ENCODE measurements at regions not wholly inside any gene's neighbourhood (a gene's known extent, or its start where the extent isn't known, plus 50 kb on each side); places are given as distances from the start of the nearest gene placed in this dataset.

DNA sequence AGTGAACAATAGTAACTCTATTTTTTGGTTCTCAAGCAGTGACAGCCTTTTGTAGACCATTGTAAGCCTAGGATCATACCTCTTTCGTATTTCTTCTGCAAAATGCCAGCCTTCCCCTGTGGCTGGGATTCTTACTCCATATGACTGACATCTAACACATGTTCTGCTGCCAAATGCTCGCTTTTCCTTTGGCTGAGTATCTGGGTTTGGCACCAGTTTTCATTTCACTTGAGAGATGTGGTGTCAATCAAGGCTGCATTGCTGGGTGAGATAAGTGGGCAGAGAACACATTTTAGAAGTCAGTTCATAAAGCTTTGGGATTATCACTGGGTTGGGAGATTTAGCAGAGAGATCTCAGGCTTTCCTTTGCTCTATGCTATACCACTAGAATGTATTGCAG, 514.7 kb upstream of the SGO1 start:
- Histone ChIP-seq H3K4me1 (ENCODE audit: insufficient read depth, low read length, poor library complexity, severe bottlenecking) (no peaks in the 10 kb centered on the region), H3K9me3 (ENCODE audit: insufficient read depth, low read depth, low read length) (no peaks in the 10 kb centered on the region; the same call in 1 of the 2 replicates), H3K4me3 (ENCODE audit: low read length, poor library complexity, severe bottlenecking) (no peak overlapping the region), H2AFZ (ENCODE audit: low read length) (no peak overlapping the region), H3K9ac (ENCODE audit: low read depth, low read length, poor library complexity, severe bottlenecking) (no peak overlapping the region), H4K20me1 (ENCODE audit: insufficient read depth, low read length, poor library complexity, severe bottlenecking) (no peaks in the 10 kb centered on the region), H3K27me3 (ENCODE audit: insufficient read depth, low read length, poor library complexity, severe bottlenecking) (no peaks in the 10 kb centered on the region), H3K9me2 (replicated peaks; ENCODE audit: low read depth, low read length) (no peaks in the 10 kb centered on the region), H3K36me3 (ENCODE audit: insufficient read depth, low read length) (no peaks in the 10 kb centered on the region), H3K4me2 (ENCODE audit: low read depth, low read length, poor library complexity, severe bottlenecking) (no peak overlapping the region), H3K79me2 (ENCODE audit: insufficient read depth, low read length) (no peaks in the 10 kb centered on the region), H3F3A (ENCODE audit: low read depth) (no peaks in the 10 kb centered on the region)
- TF ChIP-seq EZH2phosphoT487 (IDR thresholded peaks at IDR 0.05; ENCODE audit: borderline replicate concordance), result no peak
- TF ChIP-seq, protein P1, sequence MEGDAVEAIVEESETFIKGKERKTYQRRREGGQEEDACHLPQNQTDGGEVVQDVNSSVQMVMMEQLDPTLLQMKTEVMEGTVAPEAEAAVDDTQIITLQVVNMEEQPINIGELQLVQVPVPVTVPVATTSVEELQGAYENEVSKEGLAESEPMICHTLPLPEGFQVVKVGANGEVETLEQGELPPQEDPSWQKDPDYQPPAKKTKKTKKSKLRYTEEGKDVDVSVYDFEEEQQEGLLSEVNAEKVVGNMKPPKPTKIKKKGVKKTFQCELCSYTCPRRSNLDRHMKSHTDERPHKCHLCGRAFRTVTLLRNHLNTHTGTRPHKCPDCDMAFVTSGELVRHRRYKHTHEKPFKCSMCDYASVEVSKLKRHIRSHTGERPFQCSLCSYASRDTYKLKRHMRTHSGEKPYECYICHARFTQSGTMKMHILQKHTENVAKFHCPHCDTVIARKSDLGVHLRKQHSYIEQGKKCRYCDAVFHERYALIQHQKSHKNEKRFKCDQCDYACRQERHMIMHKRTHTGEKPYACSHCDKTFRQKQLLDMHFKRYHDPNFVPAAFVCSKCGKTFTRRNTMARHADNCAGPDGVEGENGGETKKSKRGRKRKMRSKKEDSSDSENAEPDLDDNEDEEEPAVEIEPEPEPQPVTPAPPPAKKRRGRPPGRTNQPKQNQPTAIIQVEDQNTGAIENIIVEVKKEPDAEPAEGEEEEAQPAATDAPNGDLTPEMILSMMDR (conservative IDR thresholded peaks at IDR 0.05; ENCODE audit: low read length), result no peak

DNA sequence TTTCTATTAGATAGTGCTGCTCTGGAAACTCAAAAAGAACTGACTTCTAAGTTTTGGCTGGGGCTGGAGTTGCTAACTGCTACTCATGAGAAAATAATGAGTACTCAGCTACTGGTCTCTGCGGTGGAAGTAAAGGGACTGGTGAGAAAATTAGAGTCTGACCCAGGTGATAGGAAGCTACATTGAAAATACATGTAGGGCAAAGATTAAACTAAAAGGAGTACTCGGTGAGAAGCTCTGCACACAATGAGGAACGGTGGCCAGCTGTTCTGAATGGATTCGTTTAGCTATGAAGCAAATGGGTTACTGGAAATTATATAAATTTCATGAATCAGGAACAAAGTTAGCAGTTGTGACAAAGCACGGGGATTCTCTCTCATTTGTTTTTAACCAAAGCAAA, 512.9 kb upstream of the SGO1 start:
- no peaks in the 10 kb centered on the region for H3F3A ChIP-seq (ENCODE audit: low read depth)
- no peaks in the 10 kb centered on the region for H3K36me3 ChIP-seq (ENCODE audit: insufficient read depth, low read length)
- H3K27me3 ChIP-seq (ENCODE audit: insufficient read depth, low read length, poor library complexity, severe bottlenecking), result no peaks in the 10 kb centered on the region
- H3K4me1 ChIP-seq (ENCODE audit: insufficient read depth, low read length, poor library complexity, severe bottlenecking), result no peaks in the 10 kb centered on the region
- no peak overlapping the region for H3K4me2 ChIP-seq (ENCODE audit: low read depth, low read length, poor library complexity, severe bottlenecking)
- H4K20me1 ChIP-seq (ENCODE audit: insufficient read depth, low read length, poor library complexity, severe bottlenecking), result no peaks in the 10 kb centered on the region
- no peak overlapping the region for H3K4me3 ChIP-seq (ENCODE audit: low read length, poor library complexity, severe bottlenecking)
- no peaks in the 10 kb centered on the region for H3K79me2 ChIP-seq (ENCODE audit: insufficient read depth, low read length)
- no peak for TF ChIP-seq EZH2phosphoT487 (IDR thresholded peaks at IDR 0.05; ENCODE audit: borderline replicate concordance)
- TF ChIP-seq, protein P1 (conservative IDR thresholded peaks at IDR 0.05; ENCODE audit: low read length), result no peak
- H3K9me3 ChIP-seq (ENCODE audit: insufficient read depth, low read depth, low read length), result no peaks in the 10 kb centered on the region; the same call in 1 of the 2 replicates
- no peak overlapping the region for H2AFZ ChIP-seq (ENCODE audit: low read length)
- no peak overlapping the region for H3K9ac ChIP-seq (ENCODE audit: low read depth, low read length, poor library complexity, severe bottlenecking)
- no peaks in the 10 kb centered on the region for H3K9me2 ChIP-seq (replicated peaks; ENCODE audit: low read depth, low read length)

DNA sequence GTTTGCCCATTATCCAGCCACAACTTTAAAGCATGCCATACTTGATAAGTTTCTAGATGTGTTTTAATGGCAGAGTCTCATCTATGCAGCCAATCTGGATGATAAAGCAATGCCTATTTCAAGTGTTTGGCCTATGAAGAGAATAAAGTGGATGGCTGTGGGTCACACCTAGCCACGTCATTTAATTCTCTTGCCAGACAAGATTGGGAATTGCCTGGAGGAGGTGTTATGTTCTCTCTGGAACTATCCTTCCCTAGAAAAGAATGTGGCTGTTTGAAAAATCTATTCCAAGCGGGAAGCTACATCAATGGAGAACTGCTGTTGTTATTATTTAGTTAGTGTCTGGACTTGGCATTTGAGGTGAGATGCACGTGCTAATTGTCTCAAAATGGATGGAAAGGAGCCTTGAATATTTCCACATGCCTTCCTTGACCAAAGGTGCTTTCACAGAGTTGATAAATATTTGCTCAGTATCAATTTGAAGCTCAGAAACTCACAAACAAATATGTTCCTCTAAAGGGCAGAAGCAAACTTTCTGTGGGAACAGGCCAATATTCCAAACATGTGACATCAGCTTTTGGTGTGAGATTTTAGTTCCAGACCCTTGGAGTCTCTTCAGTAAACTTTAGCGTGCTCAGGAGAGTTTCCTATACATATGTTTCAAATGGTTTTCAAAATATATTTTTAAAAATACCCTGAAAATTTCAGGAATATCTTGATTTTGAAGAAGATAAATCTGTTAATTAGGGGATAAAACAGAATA, 510.6 kb upstream of the SGO1 start:
- Histone ChIP-seq H3K36me3 (ENCODE audit: insufficient read depth, low read length) (no peaks in the 10 kb centered on the region), H3K4me2 (ENCODE audit: low read depth, low read length, poor library complexity, severe bottlenecking) (no peak overlapping the region), H3K27me3 (ENCODE audit: insufficient read depth, low read length, poor library complexity, severe bottlenecking) (no peaks in the 10 kb centered on the region), H3K9ac (ENCODE audit: low read depth, low read length, poor library complexity, severe bottlenecking) (no peak overlapping the region), H4K20me1 (ENCODE audit: insufficient read depth, low read length, poor library complexity, severe bottlenecking) (no peaks in the 10 kb centered on the region), H3K9me2 (replicated peaks; ENCODE audit: low read depth, low read length) (no peaks in the 10 kb centered on the region), H3K9me3 (ENCODE audit: insufficient read depth, low read depth, low read length) (no peaks in the 10 kb centered on the region; the same call in 1 of the 2 replicates), H3K4me3 (ENCODE audit: low read length, poor library complexity, severe bottlenecking) (no peak overlapping the region), H3K79me2 (ENCODE audit: insufficient read depth, low read length) (no peaks in the 10 kb centered on the region), H3K4me1 (ENCODE audit: insufficient read depth, low read length, poor library complexity, severe bottlenecking) (no peaks in the 10 kb centered on the region), H2AFZ (ENCODE audit: low read length) (no peak overlapping the region), H3F3A (ENCODE audit: low read depth) (no peaks in the 10 kb centered on the region)
- TF ChIP-seq, protein P1 (conservative IDR thresholded peaks at IDR 0.05; ENCODE audit: low read length), result no peak
- TF ChIP-seq EZH2phosphoT487 (IDR thresholded peaks at IDR 0.05; ENCODE audit: borderline replicate concordance), result no peak

All from Loucy (cell line).